ENCODE measurements at regions not wholly inside any gene's neighbourhood (a gene's known extent, or its start where the extent isn't known, plus 50 kb on each side); places are given as distances from the start of the nearest gene placed in this dataset.

GRCh38 chr2:100197631-100198153, 55.3 kb upstream of the AFF3 start:
- no peak for TF ChIP-seq MYC (IDR thresholded peaks at IDR 0.05; ENCODE audit: low read depth, low read length)
- TF ChIP-seq CTCF (IDR thresholded peaks at IDR 0.05; ENCODE audit: low read depth, low read length), result no peak
- no peak for TF ChIP-seq POLR2A (IDR thresholded peaks at IDR 0.05; ENCODE audit: extremely low read depth, insufficient read length)
- no peak for TF ChIP-seq MAX (IDR thresholded peaks at IDR 0.05; ENCODE audit: low read depth, low read length)

Measured in NB4 (cell line).